AG09319 (cell line): ENCODE measurements at regions not wholly inside any gene's neighbourhood (a gene's known extent, or its start where the extent isn't known, plus 50 kb on each side); places are given as distances from the start of the nearest gene placed in this dataset.

Experiments
- DNase-seq: peaks from one replicate; pipeline ENCODE4 v3.0.0-alpha.2; 2010; ENCODE audit warnings: low read depth; ENCODE audit errors: extremely low read depth
- TF ChIP-seq, protein P1 (sequence below): IDR thresholded peaks from 2 replicates; pipeline ENCODE4 v1.5.1; 2011; ENCODE audit warnings: low read depth, mild to moderate bottlenecking, inconsistent platforms, low read length, moderate library complexity

DNA sequence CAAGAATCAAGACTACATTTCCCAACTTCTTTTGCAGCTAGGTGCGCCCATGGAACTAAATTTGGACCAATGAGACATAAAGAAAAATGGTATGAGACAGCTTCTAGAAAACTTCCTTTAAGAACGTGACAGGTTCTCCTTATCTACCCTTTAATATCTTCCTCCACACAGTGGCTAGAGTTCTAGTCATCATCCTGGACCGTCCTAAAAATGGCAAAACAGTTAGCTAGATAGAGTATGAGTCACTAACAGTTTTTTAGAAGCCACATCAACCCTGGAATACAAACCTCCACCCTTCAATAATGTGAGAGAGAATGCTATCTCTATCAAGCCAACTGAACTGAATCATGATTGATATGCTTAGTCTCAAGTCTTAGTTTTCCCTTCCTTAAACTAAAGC lies 267.9 kb upstream of the SLC7A11 start:
- TF ChIP-seq, protein P1, sequence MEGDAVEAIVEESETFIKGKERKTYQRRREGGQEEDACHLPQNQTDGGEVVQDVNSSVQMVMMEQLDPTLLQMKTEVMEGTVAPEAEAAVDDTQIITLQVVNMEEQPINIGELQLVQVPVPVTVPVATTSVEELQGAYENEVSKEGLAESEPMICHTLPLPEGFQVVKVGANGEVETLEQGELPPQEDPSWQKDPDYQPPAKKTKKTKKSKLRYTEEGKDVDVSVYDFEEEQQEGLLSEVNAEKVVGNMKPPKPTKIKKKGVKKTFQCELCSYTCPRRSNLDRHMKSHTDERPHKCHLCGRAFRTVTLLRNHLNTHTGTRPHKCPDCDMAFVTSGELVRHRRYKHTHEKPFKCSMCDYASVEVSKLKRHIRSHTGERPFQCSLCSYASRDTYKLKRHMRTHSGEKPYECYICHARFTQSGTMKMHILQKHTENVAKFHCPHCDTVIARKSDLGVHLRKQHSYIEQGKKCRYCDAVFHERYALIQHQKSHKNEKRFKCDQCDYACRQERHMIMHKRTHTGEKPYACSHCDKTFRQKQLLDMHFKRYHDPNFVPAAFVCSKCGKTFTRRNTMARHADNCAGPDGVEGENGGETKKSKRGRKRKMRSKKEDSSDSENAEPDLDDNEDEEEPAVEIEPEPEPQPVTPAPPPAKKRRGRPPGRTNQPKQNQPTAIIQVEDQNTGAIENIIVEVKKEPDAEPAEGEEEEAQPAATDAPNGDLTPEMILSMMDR, result no peak
- no peak for DNase-seq

DNA sequence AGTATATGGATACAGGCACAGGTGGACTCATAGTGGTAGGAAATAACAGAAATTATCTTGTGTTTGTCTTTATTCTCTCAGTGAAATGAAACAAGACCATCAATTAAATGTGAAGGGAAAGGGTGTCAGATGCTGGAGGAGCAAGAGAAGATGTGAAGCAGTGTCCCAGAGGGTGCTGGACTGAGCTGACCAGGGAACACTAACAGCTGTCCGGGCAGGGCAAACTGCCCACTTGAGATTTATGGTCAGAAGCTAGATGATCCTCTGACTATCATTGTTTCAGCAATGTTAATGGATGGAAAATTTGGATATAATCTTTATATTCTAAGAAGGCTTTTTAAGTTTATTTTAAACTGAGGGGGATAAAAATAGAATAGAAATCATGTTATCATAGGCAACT lies 267.2 kb upstream of the SLC7A11 start:
- no peak for DNase-seq
- TF ChIP-seq, protein P1, result no peak

DNA sequence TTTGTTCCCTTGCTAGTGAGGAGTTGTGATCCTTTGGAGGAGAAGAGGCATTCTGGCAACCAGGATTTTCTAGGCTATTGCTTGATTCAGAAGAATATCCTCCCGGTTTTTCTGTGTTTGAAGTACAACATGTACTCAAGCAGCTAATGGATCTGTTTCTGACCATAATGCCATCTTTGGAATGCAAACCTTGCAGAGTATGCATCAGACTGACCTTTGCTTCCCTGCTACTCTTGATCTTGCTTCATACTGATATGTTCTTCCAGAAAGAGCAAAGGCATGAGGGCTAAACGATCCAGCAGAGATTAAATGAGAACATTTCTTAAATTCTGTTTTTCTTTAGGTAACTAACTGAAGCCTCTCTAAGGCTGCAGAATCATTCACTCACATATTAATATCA lies 265.4 kb upstream of the SLC7A11 start:
- DNase-seq, result peak; percentile 12
- TF ChIP-seq, protein P1, result no peak

DNA sequence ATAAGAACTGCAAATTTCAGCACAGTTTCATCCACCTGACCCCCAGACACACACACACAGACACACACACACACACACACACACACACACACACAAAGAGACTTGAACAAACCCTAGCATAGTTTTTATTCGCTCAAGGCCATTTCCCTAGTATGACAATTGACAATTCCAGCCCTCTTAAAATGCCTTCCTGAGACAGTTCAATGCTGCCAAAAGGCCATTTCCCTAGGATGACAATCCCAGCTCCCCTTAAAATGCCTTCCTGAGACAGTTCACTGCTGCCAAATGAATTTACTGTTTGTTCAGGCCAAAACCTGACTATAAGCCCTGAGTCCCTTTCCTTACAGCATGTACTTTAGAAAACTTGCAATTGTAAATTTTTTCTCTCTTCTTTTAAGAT lies 259.5 kb upstream of the SLC7A11 start:
- DNase-seq, result no peak

DNA sequence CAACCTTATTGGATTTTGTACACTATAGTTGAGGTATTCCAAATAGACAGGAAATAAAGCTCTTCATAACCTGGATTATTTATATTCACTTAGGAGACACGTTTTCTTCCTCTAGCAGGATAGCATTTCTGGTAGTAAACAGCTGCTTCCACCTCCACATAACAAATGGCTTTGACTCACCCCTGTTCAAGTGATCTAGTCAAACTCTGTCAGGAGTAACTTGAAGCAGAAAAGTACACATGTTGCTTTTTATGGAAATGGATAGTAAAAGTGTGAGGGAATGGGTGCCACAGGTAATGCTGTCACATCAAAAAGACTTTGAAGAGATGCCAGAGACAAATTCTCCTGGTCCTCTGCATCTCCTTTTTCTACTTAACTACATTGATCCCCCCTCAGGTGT lies 258.7 kb upstream of the SLC7A11 start:
- TF ChIP-seq, protein P1, result no peak
- DNase-seq, result no peak

More for the DNA sequence above, 259.5 kb upstream of the SLC7A11 start:
- TF ChIP-seq, protein P1, result no peak

DNA sequence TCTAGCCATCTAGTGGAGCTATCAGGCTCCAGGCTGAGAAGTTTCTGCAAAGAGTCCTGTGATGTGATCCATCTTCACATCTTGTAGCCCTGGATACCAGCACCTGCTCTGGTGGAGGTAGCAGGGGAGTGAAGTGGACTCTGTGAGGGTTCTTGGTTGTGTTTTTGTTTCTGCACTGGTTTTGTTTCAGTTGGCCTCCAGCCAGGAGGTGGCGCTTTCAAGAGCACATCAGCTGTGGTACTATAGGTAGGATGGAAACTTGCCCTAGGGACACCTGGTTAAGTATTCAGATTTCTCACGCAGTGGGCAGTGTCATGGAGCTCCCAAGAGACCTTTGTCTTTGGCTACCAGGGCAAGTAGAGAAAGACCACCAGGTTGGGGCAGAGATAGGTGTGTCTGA lies 257.5 kb upstream of the SLC7A11 start:
- TF ChIP-seq, protein P1, result no peak
- no peak for DNase-seq

DNA sequence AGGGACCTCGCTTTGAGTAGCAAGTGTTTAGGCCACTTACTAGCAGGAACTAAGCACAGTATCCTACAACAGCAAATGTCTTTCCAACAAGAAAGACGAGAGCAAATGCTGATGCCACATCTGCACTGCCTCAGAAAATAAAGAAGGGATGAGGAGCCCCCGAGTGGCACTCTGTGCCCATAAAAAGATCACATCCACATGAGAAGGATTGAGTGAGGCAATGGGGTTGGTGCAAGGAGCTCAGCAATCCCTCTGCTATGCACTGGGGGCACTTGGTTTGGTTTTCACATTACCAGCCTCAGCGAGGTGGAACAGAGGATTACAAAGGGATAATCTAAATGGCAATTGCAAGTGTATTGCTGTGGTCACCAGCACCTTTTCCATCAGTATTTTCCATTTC lies 252.8 kb upstream of the SLC7A11 start:
- peak; percentile 49 for DNase-seq
- TF ChIP-seq, protein P1, result peak; percentile 46
